H1 (cell line): ENCODE measurements at regions not wholly inside any gene's neighbourhood (a gene's known extent, or its start where the extent isn't known, plus 50 kb on each side); places are given as distances from the start of the nearest gene placed in this dataset.

Experiments
- CTCF ChIA-PET: fragments of 300-600 bp; sonication (Branson Sonifier 250); formaldehyde crosslinking; loops from one replicate; lab custom pipeline; 2021; ENCODE audit not compliant: partially characterized antibody; lab: Charles Lee
- POLR2A ChIA-PET: fragments of 300-600 bp; sonication (Branson Sonifier 250); formaldehyde crosslinking; loops from one replicate; lab custom pipeline; 2021; ENCODE audit warnings: inconsistent platforms; ENCODE audit not compliant: partially characterized antibody; lab: Charles Lee
- DNase-seq, 2 experiments: peaks; one replicate each; pipeline versions ENCODE4 v3.0.0 to v3.0.0-alpha.2; 2010 to 2022; ENCODE audit warnings: low spot score in 2 of 2, low read depth in 1 of 2, mixed read lengths in 1 of 2
- FAIRE-seq: peaks from 2 replicates; lab custom pipeline; 2011; peaks lifted over from hg19 to GRCh38; lab: Jason Lieb, UNC
- H2AFZ ChIP-seq: 2 replicates; pipeline ENCODE4 v1.8.1; 2012; ENCODE audit warnings: low read length, inconsistent platforms
- H2AK5ac ChIP-seq: 2 replicates; pipeline ENCODE4 v1.6.1; 2013; ENCODE audit warnings: low read depth, low read length
- H2BK120ac ChIP-seq: replicated peaks from 2 replicates; pipeline ENCODE3; 2013; ENCODE audit warnings: low read depth, low read length, inconsistent platforms
- H2BK12ac ChIP-seq: 2 replicates; pipeline ENCODE4 v1.6.1; 2013; ENCODE audit warnings: low read depth, low read length
- H2BK15ac ChIP-seq: 2 replicates; pipeline ENCODE4 v1.6.1; 2013; ENCODE audit warnings: low read length
- H2BK20ac ChIP-seq: 2 replicates; pipeline ENCODE4 v1.6.1; 2013; ENCODE audit warnings: low read length
- H2BK5ac ChIP-seq: 2 replicates; pipeline ENCODE4 v1.6.1; 2013; ENCODE audit warnings: low read depth, low read length
- H3K14ac ChIP-seq: 2 replicates; pipeline ENCODE4 v1.6.1; 2013; ENCODE audit warnings: inconsistent platforms; ENCODE audit not compliant: insufficient read length
- H3K18ac ChIP-seq: 2 replicates; pipeline ENCODE4 v1.6.1; 2013; ENCODE audit warnings: low read length; ENCODE audit errors: extremely low read depth
- H3K23ac ChIP-seq: 2 replicates; pipeline ENCODE4 v1.6.1; 2013; ENCODE audit warnings: inconsistent platforms; ENCODE audit not compliant: insufficient read length
- H3K23me2 ChIP-seq: 2 replicates; pipeline ENCODE4 v1.6.1; 2013; ENCODE audit warnings: low read depth, low read length
- H3K27ac ChIP-seq: 2 replicates; pipeline ENCODE4 v1.6.1; 2011; ENCODE audit warnings: low read depth, low read length, inconsistent platforms
- H3K27me3 ChIP-seq, 4 experiments: replicated peaks in 1 of 4; 1 replicate in 1 of 4; 2 replicates in 3 of 4; pipeline versions ENCODE4 v1.6.1 to v1.8.1; 2011 to 2013; ENCODE audit warnings: low read length in 3 of 4, mild to moderate bottlenecking in 3 of 4, inconsistent platforms in 2 of 4, mixed read lengths in 2 of 4, moderate library complexity in 1 of 4; ENCODE audit not compliant: control insufficient read depth in 3 of 4, insufficient read depth in 3 of 4; ENCODE audit errors: extremely low read depth in 1 of 4
- H3K36me3 ChIP-seq, 4 experiments: 2 replicates each; pipeline versions ENCODE4 v1.6.1 to v1.8.1; 2011 to 2013; ENCODE audit warnings: mild to moderate bottlenecking in 4 of 4, low read length in 3 of 4, moderate library complexity in 2 of 4, control low read depth in 1 of 4, inconsistent platforms in 1 of 4; ENCODE audit not compliant: insufficient read depth in 4 of 4, control insufficient read depth in 2 of 4
- H3K4ac ChIP-seq: replicated peaks from 2 replicates; pipeline ENCODE3; 2013; ENCODE audit warnings: low read length, low read depth, mixed read lengths, inconsistent platforms; ENCODE audit not compliant: insufficient read length
- H3K4me1 ChIP-seq, 4 experiments: replicated peaks in 1 of 4; 1 replicate in 1 of 4; 2 replicates in 3 of 4; pipeline versions ENCODE4 v1.6.1 to v1.8.1; 2011 to 2013; ENCODE audit warnings: low read length in 3 of 4, inconsistent platforms in 2 of 4, mixed read lengths in 1 of 4; ENCODE audit not compliant: insufficient read depth in 4 of 4, control insufficient read depth in 3 of 4
- H3K4me2 ChIP-seq, 2 experiments: 2 replicates each; pipeline versions ENCODE4 v1.6.1 to v1.8.1; 2011 to 2013; ENCODE audit warnings: low read depth in 2 of 2, low read length in 2 of 2, control low read depth in 1 of 2, inconsistent platforms in 1 of 2, mild to moderate bottlenecking in 1 of 2; ENCODE audit not compliant: insufficient read depth in 1 of 2
- H3K4me3 ChIP-seq, 4 experiments: fragments of 200-600, 300-600 bp in 1 of 4; sonication (generic), shearing (Covaris generic), sonication (Bioruptor Twin) in 1 of 4; 2 replicates each; pipeline versions ENCODE4 v1.5.1 to v1.8.1; 2011 to 2016; ENCODE audit warnings: low read length in 4 of 4, low read depth in 3 of 4, control low read depth in 2 of 4, inconsistent platforms in 2 of 4, mild to moderate bottlenecking in 2 of 4, mixed read lengths in 1 of 4, moderate library complexity in 1 of 4; ENCODE audit not compliant: insufficient read depth in 2 of 4; ENCODE audit errors: extremely low read depth in 1 of 4
- H3K56ac ChIP-seq: replicated peaks from 2 replicates; pipeline ENCODE3; 2013; ENCODE audit warnings: low read depth, mild to moderate bottlenecking, mixed read lengths, low read length, inconsistent platforms; ENCODE audit not compliant: insufficient read length
- H3K79me1 ChIP-seq: 2 replicates; pipeline ENCODE4 v1.6.1; 2013; ENCODE audit warnings: low read depth, low read length, control low read depth
- H3K79me2 ChIP-seq, 2 experiments: 2 replicates each; pipeline versions ENCODE4 v1.6.1 to v1.8.1; 2012 to 2013; ENCODE audit warnings: low read length in 2 of 2, mild to moderate bottlenecking in 2 of 2, inconsistent platforms in 1 of 2; ENCODE audit not compliant: insufficient read depth in 2 of 2, control insufficient read depth in 1 of 2
- H3K9ac ChIP-seq, 4 experiments: replicated peaks in 1 of 4; 1 replicate in 1 of 4; 2 replicates in 3 of 4; pipeline versions ENCODE4 v1.6.1 to v1.8.1; 2011 to 2013; ENCODE audit warnings: low read depth in 3 of 4, low read length in 3 of 4, control low read depth in 2 of 4, mild to moderate bottlenecking in 2 of 4, moderate library complexity in 2 of 4, inconsistent platforms in 1 of 4; ENCODE audit errors: extremely low read depth in 1 of 4
- H3K9me3 ChIP-seq, 2 experiments: 2 replicates each; pipeline versions ENCODE4 v1.6.1 to v1.8.1; 2012 to 2013; ENCODE audit warnings: mild to moderate bottlenecking in 2 of 2, moderate library complexity in 2 of 2, control low read depth in 1 of 2, inconsistent platforms in 1 of 2, low read depth in 1 of 2, low read length in 1 of 2, mixed read lengths in 1 of 2; ENCODE audit not compliant: insufficient read depth in 2 of 2
- H4K20me1 ChIP-seq, 2 experiments: replicated peaks in 1 of 2; 2 replicates each; pipeline versions ENCODE3 to v1.8.1; 2011 to 2013; ENCODE audit warnings: inconsistent platforms in 2 of 2, low read length in 2 of 2, mild to moderate bottlenecking in 1 of 2; ENCODE audit not compliant: insufficient read depth in 2 of 2, control insufficient read depth in 1 of 2
- H4K5ac ChIP-seq: 2 replicates; pipeline ENCODE4 v1.6.1; 2013; ENCODE audit warnings: low read length, low read depth, mixed read lengths, inconsistent platforms; ENCODE audit not compliant: insufficient read length
- H4K8ac ChIP-seq: 2 replicates; pipeline ENCODE4 v1.8.0; 2013; ENCODE audit warnings: mild to moderate bottlenecking, moderate library complexity, low read length, inconsistent platforms; ENCODE audit not compliant: insufficient read depth; ENCODE audit errors: extremely low read depth
- H4K91ac ChIP-seq: replicated peaks from 2 replicates; pipeline ENCODE3; 2013; ENCODE audit warnings: low read length, mixed read lengths, inconsistent platforms; ENCODE audit not compliant: insufficient read length
- BCL11A ChIP-seq, 2 experiments: IDR thresholded peaks; one replicate each; pipeline ENCODE4 v1.6.1; 2011; ENCODE audit warnings: low read depth in 2 of 2, low read length in 2 of 2, mild to moderate bottlenecking in 2 of 2
- EP300 ChIP-seq, 2 experiments: IDR thresholded peaks; 1 replicate in 1 of 2; 2 replicates in 1 of 2; pipeline ENCODE4 v1.6.1; 2011 to 2012; ENCODE audit warnings: low read depth in 2 of 2, low read length in 2 of 2, mild to moderate bottlenecking in 2 of 2, borderline replicate concordance in 1 of 2, inconsistent platforms in 1 of 2, moderate library complexity in 1 of 2
- FOSL1 ChIP-seq: IDR thresholded peaks from 2 replicates; pipeline ENCODE4 v1.6.1; 2011; ENCODE audit warnings: mild to moderate bottlenecking, low read depth, low read length, moderate library complexity; ENCODE audit not compliant: insufficient read depth
- GTF2F1 ChIP-seq: IDR thresholded peaks from 2 replicates; pipeline ENCODE4 v1.6.1; 2012; ENCODE audit warnings: low read depth, low read length, improper control_type of control experiment, borderline replicate concordance
- HDAC2 ChIP-seq, 2 experiments: fragments of 300-600 bp in 1 of 2; sonication (generic) in 1 of 2; IDR thresholded peaks; 2 replicates each; pipeline ENCODE4 v1.6.1; 2011 to 2012; ENCODE audit warnings: low read depth in 2 of 2, low read length in 2 of 2, mild to moderate bottlenecking in 2 of 2, moderate library complexity in 2 of 2, borderline replicate concordance in 1 of 2, inconsistent platforms in 1 of 2
- JUND ChIP-seq: IDR thresholded peaks from 2 replicates; pipeline ENCODE4 v1.6.1; 2011; ENCODE audit warnings: mild to moderate bottlenecking, improper control_type of control experiment, low read length
- KDM5A ChIP-seq: fragments of 200-600 bp; IDR thresholded peaks from 2 replicates; pipeline ENCODE4 v1.7.1; 2012; ENCODE audit warnings: mild to moderate bottlenecking, low read length, inconsistent platforms, mixed read lengths
- MAX ChIP-seq: IDR thresholded peaks from 2 replicates; pipeline ENCODE4 v1.6.1; 2012; ENCODE audit warnings: inconsistent platforms
- NANOG ChIP-seq: IDR thresholded peaks from 2 replicates; pipeline ENCODE4 v1.6.1; 2011; ENCODE audit warnings: low read length, low read depth, mild to moderate bottlenecking, inconsistent platforms; ENCODE audit not compliant: insufficient read depth, poor library complexity, severe bottlenecking
- POLR2AphosphoS5 ChIP-seq: IDR thresholded peaks from 2 replicates; pipeline ENCODE4 v1.6.1; 2011; ENCODE audit warnings: low read depth, low read length
- RAD21 ChIP-seq, 2 experiments: IDR thresholded peaks in 1 of 2; conservative IDR thresholded peaks in 1 of 2; 2 replicates each; pipeline ENCODE4 v1.6.1; 2011; ENCODE audit warnings: low read depth in 2 of 2, low read length in 2 of 2, improper control_type of control experiment in 1 of 2, inconsistent platforms in 1 of 2, mild to moderate bottlenecking in 1 of 2, moderate library complexity in 1 of 2
- SUZ12 ChIP-seq: fragments of 200-600 bp; sonication (generic); IDR thresholded peaks from 2 replicates; pipeline ENCODE4 v1.6.1; 2012; ENCODE audit warnings: mild to moderate bottlenecking, inconsistent platforms, low read length, moderate library complexity, mixed read lengths
- TBP ChIP-seq: IDR thresholded peaks from 2 replicates; pipeline ENCODE4 v1.6.1; 2011; ENCODE audit warnings: low read depth, low read length, improper control_type of control experiment
- TEAD4 ChIP-seq: IDR thresholded peaks from 2 replicates; pipeline ENCODE4 v1.6.1; 2012; ENCODE audit warnings: low read depth, low read length, inconsistent platforms, mixed read lengths
- WGBS, 2 experiments: shearing (Covaris generic) in 1 of 2; methylation state at CpG; one replicate each; pipeline versions ENCODE4 v1.1.6 to v1.1.7; 2013 to 2015; ENCODE audit warnings: low lambda C conversion rate in 2 of 2, mixed read lengths in 2 of 2, inconsistent platforms in 1 of 2, low coverage in 1 of 2, missing lambda C conversion rate in 1 of 2; ENCODE audit not compliant: insufficient replicate concordance in 2 of 2, insufficient coverage in 1 of 2, insufficient read length in 1 of 2; ENCODE audit errors: extremely low coverage in 1 of 2, missing lambda C conversion rate in 1 of 2; 5-methylcytosine and 5-hydroxymethylcytosine counted together

DNA sequence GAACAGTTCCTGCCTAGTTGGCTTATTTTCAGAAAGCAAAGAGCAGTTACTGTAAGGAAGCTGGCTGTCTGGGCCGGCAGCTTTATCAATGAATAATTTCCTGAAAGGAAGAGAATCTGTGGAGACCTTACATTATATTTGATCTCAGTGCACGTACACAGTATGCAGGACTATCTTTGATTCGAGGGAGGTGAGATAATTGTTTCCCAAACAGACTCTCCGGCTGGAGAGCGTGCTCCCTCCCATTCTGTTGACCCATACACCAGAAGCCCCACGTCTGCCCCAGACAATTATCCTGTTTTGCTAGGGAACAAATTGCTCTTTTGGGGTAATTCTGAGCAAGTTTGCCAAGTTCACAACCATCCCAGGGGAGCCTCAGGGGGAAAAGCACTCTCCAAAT is 1115.0 kb downstream of the VRK1 start:
- Histone ChIP-seq H4K91ac (no peak overlapping the region), H3K4me2 (no peak overlapping the region), H3K9ac (no peak overlapping the region), H2BK15ac (no peak overlapping the region), H2AFZ (no peak overlapping the region), H3K56ac (no peak overlapping the region), H3K18ac (no peak overlapping the region), H4K8ac (no peak overlapping the region), H2BK20ac (no peak overlapping the region), H4K20me1 (no peaks in the 10 kb centered on the region), H3K9me3 (peaks cover 0 to 4% of the 10 kb centered on the region in 2 experiments; a peak in 1 of 4 replicates), H3K23me2 (no peaks in the 10 kb centered on the region), H3K23ac (no peak overlapping the region), H3K14ac (no peak overlapping the region), H3K4me3 (no peak overlapping the region), H3K27me3 (no peaks in the 10 kb centered on the region), H4K5ac (no peak overlapping the region), H3K4me1 (no peaks in the 10 kb centered on the region), H2BK5ac (no peak overlapping the region), H2BK120ac (no peak overlapping the region), H3K4ac (no peak overlapping the region), H3K79me1 (no peaks in the 10 kb centered on the region), H3K27ac (no peak overlapping the region), H2AK5ac (no peak overlapping the region), H3K36me3 (no peaks in the 10 kb centered on the region), H3K79me2 (no peaks in the 10 kb centered on the region), H2BK12ac (no peak overlapping the region)
- 83% methylated on average over 6 of the region's 6 CpGs; no CpG with 5 or more reads in 1 of the 2 experiments for WGBS, 2 experiments
- POLR2A ChIA-PET, result no interaction called here
- TF ChIP-seq HDAC2 (IDR thresholded peaks at IDR 0.05; ENCODE audit: borderline replicate concordance in 1 of 2, low read depth in 2 of 2, low read length in 2 of 2), result no peak
- TF ChIP-seq JUND, result no peak
- no peak for TF ChIP-seq TEAD4
- TF ChIP-seq FOSL1, result no peak
- TF ChIP-seq MAX, result no peak
- TF ChIP-seq EP300 (IDR thresholded peaks at IDR 0.05; ENCODE audit: borderline replicate concordance in 1 of 2, low read depth in 2 of 2, low read length in 2 of 2), result no peak
- no peak for TF ChIP-seq NANOG
- no peak for TF ChIP-seq GTF2F1
- TF ChIP-seq SUZ12, result no peak
- TF ChIP-seq TBP, result no peak
- TF ChIP-seq BCL11A (IDR thresholded peaks at IDR 0.05; ENCODE audit: low read depth in 2 of 2, low read length in 2 of 2), result no peak
- TF ChIP-seq RAD21 (IDR thresholded peaks at IDR 0.05 in 1 of 2, conservative IDR thresholded peaks at IDR 0.05 in 1 of 2; ENCODE audit: low read depth in 2 of 2, low read length in 2 of 2), result no peak
- TF ChIP-seq POLR2AphosphoS5, result no peak
- TF ChIP-seq KDM5A, result no peak
- CTCF ChIA-PET, result interaction anchor here (0.6 to 1.4 kb wide), 4 partner anchors 8 to 153 kb away, joined by 3 to 5 read pairs (median 3); no protein-coding TSS in a partner anchor
- DNase-seq (no peak), FAIRE-seq (no peak)
